GM10248 (cell line): ENCODE measurements at regions not wholly inside any gene's neighbourhood (a gene's known extent, or its start where the extent isn't known, plus 50 kb on each side); places are given as distances from the start of the nearest gene placed in this dataset.
"Not testable (repeated sequence)": the region's sequence is repeated elsewhere in the genome, so short reads cannot be mapped to it uniquely, and the experiment has no call there.

Experiments used
- CTCF ChIA-PET: fragments of 300-600 bp; sonication (Branson Sonifier 250); formaldehyde crosslinking; extraction: SDS; loops from one replicate; lab custom pipeline; 2021; ENCODE audit warnings: antibody characterized with exemption; lab: Yijun Ruan, JAX
- POLR2A ChIA-PET: fragments of 350-650 bp; sonication (Branson Sonifier 250); formaldehyde crosslinking; extraction: SDS; loops from one replicate; lab custom pipeline; 2020; ENCODE audit warnings: antibody characterized with exemption; lab: Yijun Ruan, JAX
- DNase-seq: peaks from one replicate; pipeline ENCODE4 v3.0.0; 2012; ENCODE audit errors: extremely low spot score
- CTCF ChIP-seq: IDR thresholded peaks from 2 replicates; pipeline ENCODE4 v1.5.1; 2012; ENCODE audit warnings: mild to moderate bottlenecking, low read depth; ENCODE audit errors: extremely low read depth, missing control alignments, control extremely low read depth

- POLR2A ChIA-PET = no interaction called here
- TF ChIP-seq CTCF = no peak
- CTCF ChIA-PET = interaction anchor here (1.1 kb wide), 1 partner anchor 9 kb away, joined by 3 read pairs; no protein-coding TSS in a partner anchor
- no peak for DNase-seq
Observed at GRCh38 chr14:27305441-27305945, 707.7 kb upstream of the NOVA1 start.

DNA sequence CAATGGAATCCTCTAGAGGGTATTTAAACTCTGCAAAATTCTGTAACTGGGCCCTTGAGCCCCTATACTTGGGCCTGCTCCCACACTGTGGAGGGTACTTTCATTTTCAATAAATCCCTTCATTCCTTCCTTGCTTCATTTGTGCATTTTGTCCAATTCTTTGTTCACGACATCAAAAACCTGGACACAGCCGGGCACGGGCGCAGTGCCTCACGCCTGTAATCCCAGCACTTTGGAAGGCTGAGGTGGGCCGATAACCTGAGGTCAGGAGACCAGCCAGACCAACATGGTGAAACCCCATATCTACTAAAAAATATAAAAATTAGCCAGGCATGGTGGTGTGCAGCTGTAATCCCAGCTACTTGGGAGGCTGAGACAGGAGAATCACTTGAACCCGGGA is 714.9 kb upstream of the NOVA1 start:
- DNase-seq, POLR2A ChIA-PET, CTCF ChIA-PET: not testable (repeated sequence)

GRCh38 chr14:27314231-27314630 is 716.4 kb upstream of the NOVA1 start:
- DNase-seq = no peak
- no peak for TF ChIP-seq CTCF
- CTCF ChIA-PET = no interaction called here
- POLR2A ChIA-PET = no interaction called here

GRCh38 chr14:27315477-27315876 is 717.6 kb upstream of the NOVA1 start:
- no peak for TF ChIP-seq CTCF
- ChIA-PET POLR2A (no interaction called here), CTCF (no interaction called here)
- DNase-seq = no peak

GRCh38 chr14:27315947-27316346 is 718.1 kb upstream of the NOVA1 start:
- no peak for DNase-seq
- no peak for TF ChIP-seq CTCF
- POLR2A ChIA-PET = no interaction called here
- CTCF ChIA-PET = no interaction called here

DNA sequence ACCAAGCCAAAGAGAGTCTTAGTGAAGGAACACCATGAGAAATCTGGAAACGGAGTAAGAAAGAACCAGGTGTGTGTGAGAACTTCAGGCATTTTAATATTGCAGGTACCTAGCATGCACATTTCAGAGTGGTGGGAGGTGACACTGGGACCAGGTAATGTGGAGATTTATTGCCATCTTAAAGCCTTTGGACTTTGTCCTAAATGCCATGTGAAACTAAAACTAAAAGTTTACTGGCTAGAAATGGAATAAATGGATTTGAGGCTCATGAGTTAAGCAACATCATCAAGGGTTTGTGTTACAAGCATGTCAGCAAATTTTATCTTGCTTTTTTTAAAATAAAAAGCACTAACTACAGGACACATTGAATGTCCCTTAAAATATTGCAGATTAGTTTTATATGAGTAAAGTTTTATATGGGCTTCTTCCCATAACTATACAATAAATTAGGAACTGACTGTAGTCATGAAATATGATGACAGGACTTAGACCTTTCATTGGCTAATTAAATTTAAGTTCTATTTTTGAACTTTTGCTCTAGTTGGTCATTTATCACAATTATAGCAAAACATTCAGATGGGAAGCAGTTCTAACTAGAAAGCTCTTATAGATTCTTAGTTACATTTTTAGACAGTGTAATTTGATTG is 721.1 kb upstream of the NOVA1 start:
- no peak for TF ChIP-seq CTCF
- no peak for DNase-seq
- CTCF ChIA-PET = no interaction called here
- POLR2A ChIA-PET = no interaction called here

- TF ChIP-seq CTCF = no peak
Observed at GRCh38 chr14:27320261-27320660, 722.4 kb upstream of the NOVA1 start.

More at GRCh38 chr14:27320261-27320660, 722.4 kb upstream of the NOVA1 start:
- ChIA-PET CTCF (interaction anchor here (1.0 kb wide), 1 partner anchor 9 kb away, joined by 4 read pairs; no protein-coding TSS in a partner anchor), POLR2A (no interaction called here)
- DNase-seq = no peak
